AG04450 (cell line): ENCODE measurements at regions not wholly inside any gene's neighbourhood (a gene's known extent, or its start where the extent isn't known, plus 50 kb on each side); places are given as distances from the start of the nearest gene placed in this dataset.

Source experiments
- CTCF ChIA-PET: fragments of 300-600, 350-600 bp; formaldehyde crosslinking; extraction: SDS; loops from one replicate; lab custom pipeline; 2022; ENCODE audit warnings: antibody characterized with exemption, inconsistent platforms; lab: Charles Lee
- POLR2A ChIA-PET: fragments of 350-600 bp; formaldehyde crosslinking; extraction: SDS; loops from one replicate; lab custom pipeline; 2021; ENCODE audit warnings: antibody characterized with exemption, inconsistent platforms; lab: Yijun Ruan, JAX
- DNase-seq: peaks from one replicate; pipeline ENCODE4 v3.0.0-alpha.2; 2011; ENCODE audit warnings: low read depth, low spot score
- H3K27ac ChIP-seq: one replicate; pipeline ENCODE4 v1.5.1; 2012; ENCODE audit warnings: low read depth, low read length, control low read depth
- H3K27me3 ChIP-seq: one replicate; pipeline ENCODE4 v1.6.0; 2012; ENCODE audit warnings: low read length; ENCODE audit not compliant: control insufficient read depth, insufficient read depth
- H3K4me3 ChIP-seq: 2 replicates; pipeline ENCODE4 v1.5.1; 2011; ENCODE audit warnings: mild to moderate bottlenecking, low read depth, low read length, control low read depth
- H3K9me3 ChIP-seq: 2 replicates; pipeline ENCODE4 v1.5.1; 2012; ENCODE audit warnings: low read length; ENCODE audit not compliant: control insufficient read depth, insufficient read depth
- TF ChIP-seq, protein P1 (sequence below): IDR thresholded peaks from 2 replicates; pipeline ENCODE4 v1.5.1; 2011; ENCODE audit warnings: low read depth, low read length, control low read depth, inconsistent platforms

DNA sequence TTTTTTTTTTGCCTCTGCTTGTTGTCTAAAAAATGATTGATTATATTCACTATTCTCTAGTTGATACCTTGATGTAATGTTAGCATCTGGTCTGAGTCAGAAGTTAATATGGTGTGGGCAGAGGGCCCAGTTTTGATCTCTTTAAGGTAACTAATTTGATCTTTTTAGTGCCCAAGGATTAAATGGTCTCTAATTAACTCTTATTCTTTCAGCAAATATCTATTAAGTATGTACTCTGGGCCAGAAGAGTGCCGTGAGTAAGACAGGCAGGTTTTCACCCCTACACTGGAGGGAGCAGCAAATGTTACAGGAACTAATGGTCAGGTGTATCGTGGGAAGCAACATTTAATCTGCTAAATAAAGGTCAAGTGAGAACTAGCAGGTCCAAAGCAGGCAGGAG, 144.6 kb upstream of the COL1A2 start:
- no peak overlapping the region for H3K27ac ChIP-seq
- no peak overlapping the region for H3K4me3 ChIP-seq
- CTCF ChIA-PET = no interaction called here
- TF ChIP-seq, protein P1, sequence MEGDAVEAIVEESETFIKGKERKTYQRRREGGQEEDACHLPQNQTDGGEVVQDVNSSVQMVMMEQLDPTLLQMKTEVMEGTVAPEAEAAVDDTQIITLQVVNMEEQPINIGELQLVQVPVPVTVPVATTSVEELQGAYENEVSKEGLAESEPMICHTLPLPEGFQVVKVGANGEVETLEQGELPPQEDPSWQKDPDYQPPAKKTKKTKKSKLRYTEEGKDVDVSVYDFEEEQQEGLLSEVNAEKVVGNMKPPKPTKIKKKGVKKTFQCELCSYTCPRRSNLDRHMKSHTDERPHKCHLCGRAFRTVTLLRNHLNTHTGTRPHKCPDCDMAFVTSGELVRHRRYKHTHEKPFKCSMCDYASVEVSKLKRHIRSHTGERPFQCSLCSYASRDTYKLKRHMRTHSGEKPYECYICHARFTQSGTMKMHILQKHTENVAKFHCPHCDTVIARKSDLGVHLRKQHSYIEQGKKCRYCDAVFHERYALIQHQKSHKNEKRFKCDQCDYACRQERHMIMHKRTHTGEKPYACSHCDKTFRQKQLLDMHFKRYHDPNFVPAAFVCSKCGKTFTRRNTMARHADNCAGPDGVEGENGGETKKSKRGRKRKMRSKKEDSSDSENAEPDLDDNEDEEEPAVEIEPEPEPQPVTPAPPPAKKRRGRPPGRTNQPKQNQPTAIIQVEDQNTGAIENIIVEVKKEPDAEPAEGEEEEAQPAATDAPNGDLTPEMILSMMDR = no peak
- no peak for DNase-seq
- POLR2A ChIA-PET = no interaction called here
- H3K27me3 ChIP-seq = no peaks in the 10 kb centered on the region
- H3K9me3 ChIP-seq = no peaks in the 10 kb centered on the region

DNA sequence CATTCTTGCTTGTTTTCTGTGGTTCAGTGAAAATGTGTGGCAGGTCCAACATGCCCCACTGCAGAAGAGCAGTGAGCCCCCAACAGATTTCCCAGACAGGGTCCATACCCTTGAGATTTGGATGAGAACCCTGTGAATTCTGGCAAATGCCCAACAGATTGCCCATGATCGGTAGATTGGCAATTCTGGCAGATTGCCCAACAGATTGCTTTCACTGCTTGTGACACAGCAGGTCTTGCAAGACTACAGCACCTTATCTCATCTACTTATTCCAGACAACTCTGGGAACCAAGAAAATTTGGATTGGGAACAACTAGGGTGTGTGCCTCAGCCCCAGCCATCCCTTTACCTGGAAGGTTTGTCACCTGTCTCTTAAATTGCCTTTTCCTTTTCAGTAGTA, 143.7 kb upstream of the COL1A2 start:
- no peak for DNase-seq
- Histone ChIP-seq H3K27ac (no peak overlapping the region), H3K9me3 (no peaks in the 10 kb centered on the region), H3K27me3 (no peaks in the 10 kb centered on the region), H3K4me3 (no peak overlapping the region)
- ChIA-PET CTCF (no interaction called here), POLR2A (no interaction called here)
- TF ChIP-seq, protein P1 = no peak

DNA sequence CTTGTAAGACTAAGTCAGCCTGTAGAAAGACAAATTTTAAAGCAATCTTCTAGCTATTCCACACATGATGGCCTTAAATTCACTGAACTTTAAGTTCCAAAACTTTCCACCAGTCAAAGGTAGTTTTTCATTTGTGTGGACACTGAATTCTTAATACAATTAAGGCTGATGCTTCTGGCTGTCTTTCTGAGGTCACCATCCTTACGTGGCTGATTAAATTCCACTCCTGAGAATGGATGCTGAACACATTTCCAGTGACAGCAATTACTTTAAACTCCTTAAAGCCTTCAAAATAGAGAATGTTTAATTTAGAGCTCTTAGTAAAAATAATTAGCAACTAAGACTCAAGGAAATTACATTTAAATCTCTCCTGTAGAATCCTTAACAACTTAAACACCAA, 142.6 kb upstream of the COL1A2 start:
- no peak overlapping the region for H3K27ac ChIP-seq
- POLR2A ChIA-PET = no interaction called here
- no peak overlapping the region for H3K4me3 ChIP-seq
- no peaks in the 10 kb centered on the region for H3K27me3 ChIP-seq
- no peaks in the 10 kb centered on the region for H3K9me3 ChIP-seq
- TF ChIP-seq, protein P1 = no peak
- CTCF ChIA-PET = interaction anchor here (1.0 kb wide), 1 partner anchor 185 kb away, joined by 3 read pairs; no protein-coding TSS in a partner anchor
- no peak for DNase-seq

DNA sequence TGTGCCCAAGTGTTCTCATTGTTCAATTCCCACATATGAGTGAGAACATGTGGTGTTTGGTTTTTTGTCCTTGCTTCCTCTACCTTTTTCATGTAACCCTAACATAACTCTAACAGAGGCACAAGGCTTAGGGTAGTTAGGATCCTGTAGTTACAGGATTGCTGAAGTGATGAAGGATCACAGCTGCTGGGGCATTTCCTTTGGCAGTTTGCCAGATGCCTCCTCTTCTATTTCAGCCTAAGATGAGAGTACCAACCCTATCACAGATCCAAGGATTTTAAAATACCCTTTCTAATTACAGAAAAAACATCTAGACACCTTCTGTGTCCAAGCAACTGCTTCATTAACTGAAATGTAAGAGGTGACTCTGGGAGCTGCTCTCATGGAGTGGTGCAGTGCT, 141.7 kb upstream of the COL1A2 start:
- no peaks in the 10 kb centered on the region for H3K9me3 ChIP-seq
- no peak for DNase-seq
- no peak overlapping the region for H3K4me3 ChIP-seq
- H3K27me3 ChIP-seq = no peaks in the 10 kb centered on the region
- TF ChIP-seq, protein P1 = no peak
- POLR2A ChIA-PET = no interaction called here
- CTCF ChIA-PET = no interaction called here
- H3K27ac ChIP-seq = no peak overlapping the region

DNA sequence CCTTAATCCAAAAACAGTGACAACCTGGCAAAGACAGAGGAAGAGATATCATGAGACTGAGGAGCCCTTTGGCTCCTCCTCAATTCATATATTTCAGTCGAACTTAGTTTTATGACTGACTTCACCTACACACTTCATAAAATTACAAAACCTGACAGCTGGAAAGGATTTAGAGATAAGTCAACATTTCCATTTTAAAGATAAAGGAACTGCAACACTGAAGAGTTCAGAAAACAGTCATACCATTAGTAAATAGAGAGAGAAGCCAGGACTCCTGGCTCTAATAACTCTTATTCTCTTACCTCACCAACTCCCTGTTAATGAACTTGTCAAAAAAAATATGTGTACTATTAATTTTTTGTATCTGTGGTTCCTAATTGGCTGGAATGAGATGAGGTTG, 141.0 kb upstream of the COL1A2 start:
- ChIA-PET POLR2A (no interaction called here), CTCF (no interaction called here)

More for the DNA sequence above, 141.0 kb upstream of the COL1A2 start:
- H3K4me3 ChIP-seq = no peak overlapping the region
- H3K27ac ChIP-seq = no peak overlapping the region
- TF ChIP-seq, protein P1 = no peak
- H3K9me3 ChIP-seq = no peaks in the 10 kb centered on the region
- no peak for DNase-seq
- H3K27me3 ChIP-seq = no peaks in the 10 kb centered on the region
